HG03432 (cell line): ENCODE measurements at regions not wholly inside any gene's neighbourhood (a gene's known extent, or its start where the extent isn't known, plus 50 kb on each side); places are given as distances from the start of the nearest gene placed in this dataset.
"Not testable (repeated sequence)": the region's sequence is repeated elsewhere in the genome, so short reads cannot be mapped to it uniquely, and the experiment has no call there.

Experiments
- ATAC-seq: cut with Tn5 transposase; IDR thresholded peaks from one replicate; pipeline ENCODE4 v1.9.1; 2021; ENCODE audit warnings: mild to moderate bottlenecking, moderate library complexity; ENCODE audit not compliant: unreplicated experiment

DNA sequence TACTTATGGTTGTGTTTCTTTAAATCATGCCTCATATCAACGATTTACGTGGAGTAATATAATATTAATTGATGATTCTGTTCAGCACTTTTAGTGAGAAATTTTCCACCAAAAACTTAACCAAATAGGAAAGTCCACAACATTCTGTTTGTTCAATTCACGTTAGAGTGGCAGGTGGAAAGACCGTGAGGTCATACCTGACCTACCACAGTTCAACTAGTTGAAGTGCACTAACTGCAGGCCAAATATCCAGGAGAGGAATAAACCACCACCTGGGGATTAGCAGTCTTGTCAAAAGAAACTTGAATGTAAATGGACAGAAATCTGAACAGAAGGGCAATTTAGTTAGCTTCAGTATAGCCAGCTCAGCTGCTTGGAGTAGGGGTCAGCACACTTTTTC, 577.7 kb downstream of the KIF4B start:
- no peak for ATAC-seq

DNA sequence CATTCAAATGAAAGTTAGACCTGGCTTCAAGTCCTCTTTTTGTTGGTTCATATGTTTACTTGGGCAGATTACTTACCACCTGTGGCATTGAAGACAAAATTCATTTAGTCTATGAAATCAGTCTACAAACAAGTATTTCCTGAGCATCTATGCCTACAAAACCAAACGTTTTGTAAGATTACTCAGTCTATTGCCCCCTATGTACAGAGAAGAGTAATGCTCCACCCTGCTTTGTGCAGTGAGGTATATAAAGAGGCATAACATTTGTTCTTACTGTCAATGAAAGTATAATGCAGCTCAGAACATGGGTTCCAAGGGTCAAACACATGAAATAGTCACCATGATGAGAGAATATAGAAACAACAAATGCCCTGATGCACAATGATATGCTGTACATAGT, 580.7 kb downstream of the KIF4B start:
- no peak for ATAC-seq

DNA sequence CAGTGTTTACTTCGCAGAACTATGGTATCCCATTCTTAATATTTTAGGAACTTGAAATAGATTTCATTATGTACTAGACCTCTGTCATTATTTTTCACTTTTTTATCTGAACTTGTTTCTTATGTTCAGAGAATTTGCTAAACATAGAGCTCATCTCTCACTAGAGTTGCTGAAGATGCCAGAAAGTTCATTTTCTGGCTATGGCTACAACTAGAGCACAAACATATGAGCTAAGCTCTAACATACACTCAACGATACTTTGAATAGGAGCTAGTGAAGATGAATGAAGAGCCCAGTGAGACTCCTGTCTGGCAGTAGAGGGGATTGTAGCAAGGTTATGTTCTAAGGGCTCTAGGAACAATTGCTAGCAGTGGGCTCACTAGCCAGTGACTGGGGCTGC, 582.2 kb downstream of the KIF4B start:
- ATAC-seq = no peak

DNA sequence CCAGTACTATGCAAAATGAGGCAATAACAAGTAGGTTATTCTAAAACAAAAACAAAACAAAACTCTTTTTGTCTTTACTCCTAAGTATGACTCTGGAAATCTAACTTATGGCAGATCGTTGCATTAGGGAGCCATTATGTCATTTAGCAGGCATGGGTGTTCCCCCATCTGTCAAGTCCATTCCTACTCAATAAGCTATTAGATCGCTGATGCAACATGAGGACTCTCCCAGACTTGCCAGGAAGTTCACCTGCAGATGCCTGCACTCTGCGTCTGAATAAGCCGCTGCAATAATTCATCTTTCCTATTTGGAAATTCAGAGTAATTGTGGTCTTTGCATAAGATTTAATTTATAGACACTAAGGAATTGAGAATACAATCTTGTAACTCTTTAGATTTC, 585.0 kb downstream of the KIF4B start:
- ATAC-seq = no peak

DNA sequence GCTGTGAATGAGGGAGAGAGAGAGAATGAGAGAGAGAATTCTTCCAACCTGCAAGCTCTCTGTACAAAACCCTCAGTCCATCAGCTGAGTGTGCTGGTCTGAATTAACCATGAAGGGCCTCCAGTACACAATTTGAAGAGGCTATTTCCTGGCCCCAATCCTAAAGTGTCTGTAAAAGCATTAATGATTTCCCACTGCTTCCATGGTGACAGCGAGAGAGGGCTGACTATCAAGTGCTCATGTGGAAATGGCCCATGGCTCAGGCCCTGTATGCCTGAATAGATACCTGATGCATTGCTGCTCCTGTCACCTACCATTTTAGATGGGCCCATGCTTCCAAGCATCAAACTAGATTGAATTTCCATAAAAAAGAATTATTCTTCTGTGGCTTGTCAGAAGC, 592.4 kb downstream of the KIF4B start:
- ATAC-seq = no peak

DNA sequence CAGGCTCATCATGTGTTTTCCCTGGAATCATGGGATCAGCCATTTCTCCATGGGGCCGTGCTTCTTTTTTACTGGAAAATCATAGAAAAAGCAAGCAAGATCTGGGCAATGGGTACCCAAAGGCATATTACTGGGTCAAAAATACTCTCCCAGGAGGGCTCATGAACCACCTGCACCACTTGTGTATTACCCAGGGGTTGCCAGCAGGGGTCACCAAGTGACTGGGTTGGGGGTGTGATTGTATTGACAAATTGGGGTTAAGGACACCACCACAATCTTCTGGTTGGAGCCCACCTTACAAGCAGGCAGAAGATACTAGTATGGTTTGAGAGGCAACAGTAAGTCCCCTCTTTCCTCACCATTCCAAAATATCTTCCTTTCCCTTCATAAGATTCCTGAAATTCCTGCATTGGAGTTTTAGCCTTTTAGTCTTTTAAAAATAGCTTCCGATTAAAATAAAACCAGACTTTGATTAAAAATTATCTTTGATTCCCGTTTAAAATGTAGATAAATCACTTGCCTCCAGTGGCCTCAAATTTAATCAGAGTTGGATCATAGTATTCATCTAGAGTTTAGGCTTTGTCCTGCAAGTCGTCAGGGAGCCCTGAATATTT, 603.3 kb downstream of the KIF4B start:
- peak; percentile 81 for ATAC-seq

DNA sequence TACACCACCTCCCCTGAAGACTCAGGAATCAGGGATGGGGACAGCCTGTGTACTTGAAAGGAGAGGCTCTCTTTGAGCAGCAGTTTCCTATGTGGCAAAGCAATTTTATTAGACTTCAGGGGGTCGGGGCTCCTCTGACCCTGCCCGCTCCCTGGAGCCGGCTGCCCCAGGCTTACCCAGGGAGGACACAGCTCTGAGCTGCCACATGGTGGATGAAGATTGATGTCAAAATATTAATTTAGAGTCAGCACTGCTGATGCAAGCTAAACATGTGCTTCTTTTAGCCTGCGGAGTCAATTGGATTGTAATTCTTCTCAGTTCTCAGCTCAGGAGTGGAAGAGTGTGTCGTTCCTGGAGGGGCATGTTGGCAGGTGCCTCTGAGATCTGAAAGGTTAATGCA, 606.1 kb downstream of the KIF4B start:
- ATAC-seq = no peak

DNA sequence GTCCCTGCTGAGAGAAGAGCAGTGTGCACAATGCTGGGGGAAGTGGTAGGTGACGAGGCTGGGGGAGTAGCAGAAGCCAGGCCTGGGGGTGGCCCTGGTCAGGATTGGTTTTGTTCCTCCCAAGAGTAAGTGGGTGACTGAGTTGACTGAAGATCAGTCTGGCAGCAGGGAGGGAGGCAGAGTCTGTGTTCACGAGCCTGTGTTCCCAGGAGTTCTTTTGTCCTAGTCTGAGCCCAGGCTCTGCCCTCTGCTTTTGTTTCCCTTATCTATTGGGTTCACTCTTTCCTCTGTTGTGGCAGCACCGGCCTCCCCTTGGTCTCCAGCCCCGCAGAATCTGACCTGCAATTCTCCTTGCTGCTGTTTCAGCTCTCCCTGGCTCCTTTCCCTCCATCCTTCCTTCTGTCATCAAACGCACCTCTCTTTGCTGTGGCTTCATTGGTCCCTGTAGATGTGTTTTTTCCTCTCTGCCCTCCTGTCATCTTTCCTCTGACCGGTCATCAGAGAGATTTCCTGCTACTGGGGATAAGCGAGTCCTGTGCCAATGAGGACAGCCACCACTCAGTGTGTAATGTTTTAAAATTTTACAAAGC, 607.4 kb downstream of the KIF4B start:
- no peak for ATAC-seq

DNA sequence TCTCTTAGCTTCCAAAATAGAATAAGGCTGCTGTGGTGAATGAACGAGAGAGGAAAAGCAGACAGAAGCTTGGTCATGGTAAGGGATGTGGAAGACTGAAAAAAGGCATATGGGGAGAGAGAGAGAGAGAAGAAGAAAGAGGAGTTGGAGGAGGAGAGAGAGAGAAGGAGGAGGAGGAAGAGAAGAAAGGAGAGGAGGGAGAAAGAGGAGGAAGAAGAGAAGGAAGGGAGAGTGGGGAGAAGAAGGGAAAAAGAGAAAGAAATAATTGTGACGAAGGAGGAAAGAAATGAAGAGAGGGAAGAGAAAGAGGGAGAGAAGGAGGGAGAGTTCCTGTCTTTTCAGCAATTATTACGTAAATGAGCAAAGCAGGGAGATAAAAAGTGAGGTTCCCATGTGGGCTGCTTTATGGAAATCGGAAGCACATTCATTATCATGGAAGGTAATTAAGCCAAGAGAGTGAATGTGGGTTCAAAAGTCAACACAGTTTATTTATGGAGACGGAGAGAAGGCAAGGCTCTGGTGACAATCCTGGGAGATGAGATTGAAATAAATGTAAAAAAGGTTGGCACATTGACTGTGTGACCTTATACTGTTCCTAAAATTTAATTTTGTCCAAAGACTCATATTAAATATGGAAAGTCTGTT, 611.2 kb downstream of the KIF4B start:
- ATAC-seq = no peak

DNA sequence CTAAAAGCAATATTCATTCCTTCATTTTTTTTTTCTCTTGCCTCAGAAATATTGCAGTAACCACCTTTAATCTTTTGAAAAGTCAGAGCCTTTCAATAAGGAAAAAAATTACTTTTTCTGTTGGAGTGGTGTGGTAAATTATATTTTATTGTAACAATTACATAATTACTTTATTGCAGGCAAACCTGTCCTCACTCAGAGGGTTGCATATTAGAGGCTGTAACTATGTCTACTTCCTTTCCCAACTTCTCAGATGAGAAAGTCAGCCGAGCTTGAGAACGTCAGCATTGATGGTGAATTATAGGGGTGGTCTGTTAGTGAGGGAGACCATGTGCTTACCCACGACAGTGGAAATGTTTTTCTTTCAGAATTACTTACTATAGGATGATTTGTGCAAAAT, 611.8 kb downstream of the KIF4B start:
- no peak for ATAC-seq

DNA sequence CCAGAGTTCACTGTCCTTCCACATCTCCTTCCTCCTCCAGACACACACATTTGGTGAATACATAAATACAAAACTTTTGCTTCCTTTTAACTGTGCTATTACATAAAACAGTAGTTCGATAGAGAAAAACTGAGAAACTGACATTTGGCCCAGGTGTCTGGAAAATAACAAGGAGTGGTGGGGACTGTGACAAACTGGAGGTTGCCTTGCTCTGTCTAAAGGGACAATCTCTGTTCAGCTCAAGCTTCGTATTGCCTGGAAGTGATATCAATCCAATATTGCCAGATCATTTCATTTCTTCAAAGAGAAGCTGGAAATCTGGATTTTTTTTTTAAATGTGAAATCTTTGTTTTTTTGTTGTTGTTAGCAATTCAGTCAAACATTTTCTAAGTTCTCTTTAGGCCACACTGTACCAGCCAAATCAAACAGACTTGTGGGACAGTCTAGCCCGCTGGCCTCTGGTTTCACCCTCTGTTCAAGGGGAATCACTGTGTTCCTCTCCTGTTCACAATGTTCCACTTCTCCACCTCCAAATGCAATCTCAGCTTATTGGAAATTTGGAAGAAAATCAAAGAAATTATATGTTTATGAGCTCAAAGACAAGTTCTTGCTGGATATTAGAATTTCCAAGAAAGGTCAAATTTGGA, 612.5 kb downstream of the KIF4B start:
- ATAC-seq = no peak

DNA sequence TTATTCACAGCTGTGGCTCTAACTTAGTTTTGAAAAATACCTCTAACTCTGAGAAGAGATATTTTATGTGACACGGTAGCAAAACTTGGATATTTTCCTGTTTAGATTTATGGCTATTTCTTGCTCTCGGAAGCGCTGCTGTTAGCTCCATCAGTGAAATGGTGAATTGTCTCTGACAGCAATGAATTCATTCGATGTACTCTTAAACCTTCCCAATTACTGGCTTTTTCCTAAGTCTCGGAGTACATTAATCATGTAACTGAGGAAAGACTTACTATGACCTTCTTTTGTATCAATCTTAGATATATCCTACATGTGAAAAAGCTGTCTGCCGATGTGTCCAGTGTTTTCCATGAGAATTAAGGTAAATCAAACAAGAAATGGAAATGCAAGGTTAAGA, 613.0 kb downstream of the KIF4B start:
- ATAC-seq = no peak

DNA sequence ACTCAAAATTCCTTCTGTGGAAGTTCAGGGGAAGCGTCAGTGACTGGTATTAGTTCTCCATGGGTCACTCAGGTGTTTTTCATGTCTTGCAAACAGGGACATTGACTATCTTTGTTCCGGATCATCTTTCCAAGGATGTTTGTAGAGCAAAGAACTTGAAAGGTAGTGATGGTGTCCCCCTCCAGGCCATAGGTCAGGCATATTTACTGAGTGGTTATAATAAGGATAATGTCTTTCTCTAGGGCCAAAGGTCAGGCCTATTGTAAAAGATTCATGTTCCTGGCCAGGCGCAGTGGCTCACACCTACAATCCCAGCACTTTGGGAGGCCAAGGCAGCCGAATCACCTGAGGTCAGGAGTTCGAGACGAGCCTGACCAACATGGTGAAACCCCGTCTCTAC, 614.8 kb downstream of the KIF4B start:
- no peak for ATAC-seq

DNA sequence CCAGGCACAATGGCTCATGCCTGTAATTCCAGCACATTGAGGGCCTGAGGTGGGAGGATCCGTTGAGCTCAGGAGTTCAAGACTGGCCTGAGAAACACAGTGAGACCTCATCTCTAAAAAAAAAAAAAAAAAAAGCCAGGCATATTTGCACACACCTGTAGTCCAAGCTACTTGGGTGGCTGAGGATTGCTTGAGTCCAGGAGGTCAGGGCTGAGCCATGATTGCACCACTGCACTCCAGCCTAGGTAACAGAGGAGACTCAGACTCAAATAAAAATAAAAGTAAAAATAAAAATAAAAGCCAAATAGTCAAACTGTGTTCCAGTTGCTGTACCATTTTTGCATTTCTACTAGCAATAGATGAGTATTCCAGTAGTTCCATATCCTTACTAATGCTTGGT, 616.0 kb downstream of the KIF4B start:
- no peak for ATAC-seq

DNA sequence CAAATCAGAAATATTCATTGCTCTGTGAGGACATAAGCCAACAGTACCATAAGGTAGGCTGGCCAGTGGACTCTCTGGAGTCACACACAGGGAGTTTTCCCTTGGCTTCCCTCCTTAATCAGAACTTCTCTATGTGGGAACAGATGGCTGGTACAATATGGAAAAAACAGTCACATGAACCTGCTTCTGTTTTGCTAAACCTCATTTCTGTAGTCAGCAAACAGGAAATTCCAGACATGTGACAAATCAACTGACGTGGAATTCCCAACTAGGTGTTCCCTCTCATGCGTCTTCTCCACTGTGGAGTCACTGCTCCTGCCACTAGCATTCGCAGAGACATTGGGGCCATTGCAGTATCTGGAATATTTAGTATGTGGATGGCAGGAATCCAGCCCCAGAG, 617.6 kb downstream of the KIF4B start:
- no peak for ATAC-seq

DNA sequence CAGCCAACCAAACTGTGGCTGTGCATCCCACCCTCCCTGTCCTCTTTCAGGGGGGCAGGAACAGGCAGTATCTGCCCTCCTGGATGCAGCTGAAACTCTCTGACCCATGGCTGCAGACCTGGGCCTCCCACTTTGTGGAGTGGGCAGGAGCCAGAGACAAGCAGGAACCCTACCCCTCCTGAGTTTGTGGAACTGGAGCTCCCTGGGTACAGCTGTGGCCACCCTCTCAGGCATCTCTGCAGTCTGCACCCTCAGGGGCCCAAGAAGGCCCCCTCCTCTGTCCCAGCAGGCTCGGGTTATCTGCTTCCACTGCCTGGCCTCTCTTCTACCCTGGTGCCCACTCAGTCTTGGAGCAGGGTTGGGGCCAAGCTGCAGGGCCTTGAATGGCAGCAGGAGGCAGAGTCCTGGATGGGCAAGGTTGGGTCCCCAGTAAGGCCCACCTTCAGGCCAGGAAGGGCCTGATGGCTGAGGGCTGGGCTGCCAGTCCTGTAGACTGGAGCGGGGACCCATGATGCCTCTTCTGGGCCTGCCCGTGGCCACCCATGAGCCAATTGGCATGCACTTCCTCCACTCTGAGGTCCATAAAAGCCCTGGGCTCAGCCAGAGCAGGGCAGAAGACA, 619.9 kb downstream of the KIF4B start:
- no peak for ATAC-seq

DNA sequence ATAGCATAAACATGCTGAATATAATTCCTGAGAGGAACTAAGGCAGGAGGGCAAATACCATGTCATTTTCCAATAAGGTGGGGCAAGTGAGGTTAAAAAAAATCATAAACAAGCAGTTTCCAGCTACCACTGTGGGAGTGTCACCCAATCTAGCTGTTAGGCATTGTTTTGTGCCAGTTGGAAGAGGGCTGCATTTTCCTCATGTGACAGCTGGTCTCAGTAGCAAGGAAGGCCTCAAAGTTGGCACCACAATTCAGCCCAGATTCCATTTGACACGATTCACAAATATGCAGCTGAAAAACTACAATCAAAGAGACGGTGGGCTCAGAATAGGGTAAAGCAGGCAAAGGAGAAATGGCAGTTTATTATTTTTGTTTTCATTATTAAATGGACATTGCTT, 636.1 kb downstream of the KIF4B start:
- ATAC-seq = no peak

DNA sequence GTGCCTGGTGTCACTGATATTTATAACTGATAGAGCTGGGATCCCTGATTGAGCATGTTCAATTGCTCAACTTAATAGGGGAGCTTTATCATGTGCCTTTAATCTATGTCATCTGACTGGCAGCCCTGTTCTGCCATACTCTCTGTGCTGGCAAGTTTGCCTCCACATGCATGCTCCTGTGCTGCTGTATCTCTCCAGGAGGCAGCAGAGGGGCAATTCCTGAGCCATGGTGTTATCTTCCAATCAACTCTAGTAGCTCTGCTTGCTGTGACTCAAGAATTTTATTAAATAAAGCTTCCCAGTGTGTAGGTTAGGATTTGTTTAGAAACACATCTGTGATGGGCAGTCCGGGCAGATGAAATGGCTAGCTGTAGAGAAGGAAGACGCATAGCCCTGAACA, 642.0 kb downstream of the KIF4B start:
- no peak for ATAC-seq

DNA sequence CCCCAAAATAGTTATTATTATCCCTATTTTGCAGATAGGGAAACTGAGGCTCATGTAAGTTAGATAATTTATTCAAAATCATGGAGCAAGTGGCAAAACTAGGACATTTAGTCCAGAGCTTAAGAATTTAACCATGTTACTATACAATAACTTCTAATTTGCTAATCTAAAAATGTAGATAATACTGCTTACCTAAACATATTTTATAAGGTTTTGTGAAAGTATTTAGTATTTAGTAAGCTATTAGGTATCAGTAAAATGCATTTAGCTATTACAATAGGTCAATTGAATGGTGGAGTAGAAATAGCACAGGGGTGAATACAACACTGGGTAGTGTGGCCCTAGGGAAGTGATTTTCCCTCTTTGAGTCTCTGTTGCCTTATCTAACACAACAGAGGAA, 648.3 kb downstream of the KIF4B start:
- no peak for ATAC-seq

DNA sequence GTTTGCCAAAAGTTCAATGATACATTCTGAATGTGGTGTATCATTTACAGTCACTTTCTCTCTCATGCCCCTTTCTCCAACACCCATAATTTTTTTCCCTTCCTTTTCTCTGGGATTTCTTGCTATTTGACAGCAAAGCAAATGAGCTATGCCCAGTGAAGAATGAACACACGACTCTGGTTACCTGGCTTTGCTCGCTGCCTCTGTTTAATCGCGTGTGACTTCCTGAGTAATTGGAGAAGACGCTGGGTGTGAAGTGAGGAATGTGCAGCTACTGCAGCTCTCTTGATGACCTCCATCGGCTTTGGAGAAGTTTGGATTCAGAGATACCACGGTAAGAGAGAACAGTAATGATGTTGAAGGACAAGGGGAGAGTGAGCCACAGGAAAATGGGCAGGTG, 651.8 kb downstream of the KIF4B start:
- ATAC-seq = no peak

DNA sequence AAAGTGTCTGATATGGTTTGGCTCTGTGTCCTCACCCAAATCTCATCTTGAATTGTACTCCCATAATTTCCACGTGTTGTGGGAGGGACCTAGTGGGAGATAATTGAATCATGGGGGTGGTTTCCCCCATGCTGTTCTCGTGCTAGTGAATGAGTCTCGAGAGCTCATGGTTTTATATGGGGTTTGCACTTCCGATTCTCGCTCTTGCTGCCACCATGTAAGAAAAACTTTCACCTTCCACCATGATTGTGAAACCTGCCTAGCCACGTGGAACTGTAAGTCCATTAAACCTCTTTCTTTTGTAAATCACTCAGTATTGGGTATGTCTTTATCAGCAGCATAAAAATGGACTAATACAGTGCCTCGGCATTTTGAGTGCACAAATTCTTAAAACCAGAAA, 655.0 kb upstream of the SGCD start:
- not testable (repeated sequence) for ATAC-seq

DNA sequence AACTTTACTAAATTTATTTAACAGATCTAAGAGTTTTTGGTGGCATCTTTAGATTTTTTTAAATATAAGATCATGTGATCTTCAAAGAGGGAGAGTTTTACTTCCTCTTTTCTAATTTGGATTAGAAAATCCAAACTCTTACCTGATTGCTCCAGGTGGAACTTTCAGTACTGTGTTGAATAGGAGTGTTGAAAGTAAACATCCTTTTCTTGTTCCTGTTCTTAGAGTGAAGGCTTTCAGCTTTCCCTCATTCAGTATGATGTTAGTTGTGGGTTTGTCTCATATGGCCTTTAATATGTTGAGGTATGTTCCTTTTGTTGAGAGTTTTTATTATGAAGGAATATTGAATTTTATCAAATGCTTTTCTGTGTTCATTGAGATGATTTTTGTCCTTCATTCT, 650.0 kb upstream of the SGCD start:
- no peak for ATAC-seq
